Endothelial cell of umbilical vein (primary cell): ENCODE measurements at regions not wholly inside any gene's neighbourhood (a gene's known extent, or its start where the extent isn't known, plus 50 kb on each side); places are given as distances from the start of the nearest gene placed in this dataset.

Experiments
- CTCF ChIP-seq, 2 donors: IDR thresholded peaks; 1 replicate in 1 of 2; 2 replicates in 1 of 2; pipeline ENCODE4 v1.5.1; 2011; ENCODE audit warnings: low read length in 2 of 2, mild to moderate bottlenecking in 2 of 2, moderate library complexity in 2 of 2, control low read depth in 1 of 2, inconsistent platforms in 1 of 2, low read depth in 1 of 2; ENCODE audit not compliant: insufficient read depth in 1 of 2; ENCODE audit errors: extremely low read depth in 1 of 2
- EZH2 ChIP-seq: IDR thresholded peaks from 2 replicates; pipeline ENCODE4 v1.6.1; 2012; ENCODE audit warnings: borderline replicate concordance, low read depth, mild to moderate bottlenecking, moderate library complexity, low read length, inconsistent platforms; ENCODE audit not compliant: severe bottlenecking
- GATA2 ChIP-seq: IDR thresholded peaks from 2 replicates; pipeline ENCODE4 v1.7.0; 2011; ENCODE audit warnings: low read depth, mild to moderate bottlenecking, moderate library complexity, mixed read lengths, low read length; ENCODE audit not compliant: insufficient read length, insufficient read depth
- JUN ChIP-seq: IDR thresholded peaks from 2 replicates; pipeline ENCODE4 v1.6.1; 2011; ENCODE audit warnings: borderline replicate concordance, low read depth; ENCODE audit not compliant: insufficient read length, insufficient read depth
- MYC ChIP-seq: IDR thresholded peaks from one replicate; pipeline ENCODE4 v1.6.1; 2011; ENCODE audit warnings: mild to moderate bottlenecking, low read depth, low read length
- POLR2A ChIP-seq: IDR thresholded peaks from 2 replicates; pipeline ENCODE4 v1.6.1; 2012; ENCODE audit warnings: low read depth, mild to moderate bottlenecking, control low read depth, low read length
- POLR2AphosphoS5 ChIP-seq: IDR thresholded peaks from 2 replicates; pipeline ENCODE4 v1.6.1; 2012; ENCODE audit warnings: low read depth, mild to moderate bottlenecking, control low read depth, low read length, moderate library complexity; ENCODE audit not compliant: insufficient read depth
- TF ChIP-seq, protein P1 (sequence below): IDR thresholded peaks from 2 replicates; pipeline ENCODE4 v1.6.1; 2011; ENCODE audit not compliant: insufficient read depth, insufficient read length

- TF ChIP-seq CTCF (IDR thresholded peaks at IDR 0.05; ENCODE audit: extremely low read depth in 1 of 2, insufficient read depth in 1 of 2, low read depth in 1 of 2, low read length in 2 of 2) (no peak), POLR2A (no peak), POLR2AphosphoS5 (no peak), EZH2 (no peak), JUN (no peak), GATA2 (no peak), MYC (no peak)
- TF ChIP-seq, protein P1, sequence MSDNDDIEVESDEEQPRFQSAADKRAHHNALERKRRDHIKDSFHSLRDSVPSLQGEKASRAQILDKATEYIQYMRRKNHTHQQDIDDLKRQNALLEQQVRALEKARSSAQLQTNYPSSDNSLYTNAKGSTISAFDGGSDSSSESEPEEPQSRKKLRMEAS: no peak
Measured at GRCh38 chr18:28459587-28459986, 282.7 kb upstream of the CDH2 start.
